OCI-LY7 (cell line): ENCODE measurements at regions not wholly inside any gene's neighbourhood (a gene's known extent, or its start where the extent isn't known, plus 50 kb on each side); places are given as distances from the start of the nearest gene placed in this dataset.

ENCODE experiments used
- BruUV-seq: library from RNA; stranded (reverse); fragments of 400-500 nt; replicated peaks from 2 replicates; lab custom pipeline; 2021; lab: Mats Ljungman, UMichigan
- CTCF ChIA-PET: fragments of 300-600 bp; sonication (Branson Sonifier 250); formaldehyde crosslinking; loops from one replicate; lab custom pipeline; 2022; ENCODE audit warnings: antibody characterized with exemption; ENCODE audit not compliant: unreplicated experiment; lab: Charles Lee
- POLR2A ChIA-PET: fragments of 300-600 bp; sonication (Branson Sonifier 250); formaldehyde crosslinking; loops from one replicate; lab custom pipeline; 2022; ENCODE audit warnings: antibody characterized with exemption; lab: Charles Lee
- DNase-seq: peaks from one replicate; pipeline ENCODE4 v3.0.0-alpha.2; 2015; ENCODE audit warnings: low spot score
- H2AFZ ChIP-seq: fragments of 200-600 bp; sonication (generic), shearing (Covaris generic); 2 replicates; pipeline ENCODE4 v1.6.1; 2014; ENCODE audit warnings: mild to moderate bottlenecking, antibody characterized with exemption, low read length, moderate library complexity
- H3K27ac ChIP-seq: fragments of 200-600 bp; sonication (generic); 2 replicates; pipeline ENCODE4 v1.5.1; 2014; ENCODE audit warnings: mixed run types, low read depth, mild to moderate bottlenecking, moderate library complexity, low read length, inconsistent platforms; ENCODE audit not compliant: poor library complexity, severe bottlenecking
- H3K36me3 ChIP-seq: fragments of 200-600 bp; sonication (generic); 2 replicates; pipeline ENCODE4 v1.6.1; 2014; ENCODE audit warnings: mild to moderate bottlenecking, antibody characterized with exemption, low read length, moderate library complexity, mixed read lengths; ENCODE audit not compliant: insufficient read depth
- H3K4me1 ChIP-seq: fragments of 200-600 bp; sonication (generic); 2 replicates; pipeline ENCODE4 v1.5.1; 2014; ENCODE audit warnings: mild to moderate bottlenecking, low read length; ENCODE audit not compliant: insufficient read depth, poor library complexity, severe bottlenecking
- H3K4me2 ChIP-seq: fragments of 200-600 bp; sonication (generic); 2 replicates; pipeline ENCODE4 v1.6.1; 2014; ENCODE audit warnings: mild to moderate bottlenecking, low read length
- H3K4me3 ChIP-seq: fragments of 200-600 bp; sonication (generic); 2 replicates; pipeline ENCODE4 v1.5.1; 2014; ENCODE audit warnings: mild to moderate bottlenecking, low read depth, low read length; ENCODE audit not compliant: poor library complexity, severe bottlenecking
- H3K79me2 ChIP-seq: fragments of 200-600 bp; sonication (generic); 2 replicates; pipeline ENCODE4 v1.6.1; 2016; ENCODE audit warnings: low read depth, mild to moderate bottlenecking, low read length, moderate library complexity, mixed read lengths; ENCODE audit not compliant: insufficient read depth
- H3K9me2 ChIP-seq: fragments of 200-600 bp; sonication (generic); 2 replicates; pipeline ENCODE4 v1.6.1; 2016; ENCODE audit warnings: mild to moderate bottlenecking, low read length, mixed read lengths; ENCODE audit not compliant: insufficient read depth
- H3K9me3 ChIP-seq: fragments of 200-600 bp; sonication (generic); 2 replicates; pipeline ENCODE4 v1.6.1; 2014; ENCODE audit warnings: mild to moderate bottlenecking, mixed run types, low read length, mixed read lengths
- H4K20me1 ChIP-seq: fragments of 200-600 bp; sonication (generic); 2 replicates; pipeline ENCODE4 v1.6.1; 2014; ENCODE audit warnings: mild to moderate bottlenecking, antibody characterized with exemption, low read length, moderate library complexity, mixed read lengths; ENCODE audit not compliant: insufficient read depth
- EZH2phosphoT487 ChIP-seq: fragments of 200-600 bp; sonication (generic); IDR thresholded peaks from 2 replicates; pipeline ENCODE4 v1.6.1; 2018; ENCODE audit warnings: low read depth, borderline replicate concordance, mild to moderate bottlenecking, mixed run types, antibody characterized with exemption, low read length, moderate library complexity, mixed read lengths
- intact Hi-C: fragments of 100-400 bp; cut with micrococcal nuclease; formaldehyde crosslinking; loops from one replicate; pipeline ENCODE4 v1.10.0; 2022; ENCODE audit not compliant: unreplicated experiment
- TF ChIP-seq, protein P1 (sequence below): fragments of 200-600 bp; sonication (generic); conservative IDR thresholded peaks from 2 replicates; pipeline ENCODE4 v1.5.1; 2014; ENCODE audit warnings: mild to moderate bottlenecking, antibody characterized with exemption, low read length, moderate library complexity, mixed read lengths

DNA sequence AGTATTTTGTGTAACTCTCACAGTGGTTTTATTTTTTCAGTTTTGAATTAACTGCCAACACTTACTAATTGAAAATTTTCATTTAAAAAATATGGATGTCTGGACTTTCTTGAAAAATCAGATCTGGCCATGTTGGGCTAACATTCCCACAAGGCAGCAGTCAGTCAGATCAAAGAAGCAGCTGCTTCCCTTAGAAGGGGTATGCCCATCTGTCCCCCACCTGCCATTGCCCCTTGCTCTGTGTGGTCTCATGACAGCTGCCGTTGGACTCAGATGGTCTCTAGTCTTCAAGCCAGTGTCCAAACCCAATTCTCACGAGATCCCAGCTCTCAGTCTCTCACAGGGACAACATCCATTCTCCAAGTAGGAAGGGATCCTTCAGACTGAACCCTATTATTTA is 212.1 kb upstream of the GHITM start:
- no TSS peak for BruUV-seq
- TF ChIP-seq, protein P1, sequence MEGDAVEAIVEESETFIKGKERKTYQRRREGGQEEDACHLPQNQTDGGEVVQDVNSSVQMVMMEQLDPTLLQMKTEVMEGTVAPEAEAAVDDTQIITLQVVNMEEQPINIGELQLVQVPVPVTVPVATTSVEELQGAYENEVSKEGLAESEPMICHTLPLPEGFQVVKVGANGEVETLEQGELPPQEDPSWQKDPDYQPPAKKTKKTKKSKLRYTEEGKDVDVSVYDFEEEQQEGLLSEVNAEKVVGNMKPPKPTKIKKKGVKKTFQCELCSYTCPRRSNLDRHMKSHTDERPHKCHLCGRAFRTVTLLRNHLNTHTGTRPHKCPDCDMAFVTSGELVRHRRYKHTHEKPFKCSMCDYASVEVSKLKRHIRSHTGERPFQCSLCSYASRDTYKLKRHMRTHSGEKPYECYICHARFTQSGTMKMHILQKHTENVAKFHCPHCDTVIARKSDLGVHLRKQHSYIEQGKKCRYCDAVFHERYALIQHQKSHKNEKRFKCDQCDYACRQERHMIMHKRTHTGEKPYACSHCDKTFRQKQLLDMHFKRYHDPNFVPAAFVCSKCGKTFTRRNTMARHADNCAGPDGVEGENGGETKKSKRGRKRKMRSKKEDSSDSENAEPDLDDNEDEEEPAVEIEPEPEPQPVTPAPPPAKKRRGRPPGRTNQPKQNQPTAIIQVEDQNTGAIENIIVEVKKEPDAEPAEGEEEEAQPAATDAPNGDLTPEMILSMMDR = no peak
- no peak for TF ChIP-seq EZH2phosphoT487
- no peak overlapping the region for H3K27ac ChIP-seq
- no peak overlapping the region for H3K4me2 ChIP-seq
- no peaks in the 10 kb centered on the region for H4K20me1 ChIP-seq
- H3K36me3 ChIP-seq = no peaks in the 10 kb centered on the region
- no peaks in the 10 kb centered on the region for H3K9me2 ChIP-seq
- H3K4me1 ChIP-seq = no peaks in the 10 kb centered on the region
- ChIA-PET POLR2A (interaction anchor here (1.2 kb wide), 1 partner anchor 9 kb away, joined by 3 read pairs; no protein-coding TSS in a partner anchor), CTCF (no interaction called here)
- H3K4me3 ChIP-seq = no peak overlapping the region
- H3K79me2 ChIP-seq = no peaks in the 10 kb centered on the region
- no peak for DNase-seq
- no peaks in the 10 kb centered on the region for H3K9me3 ChIP-seq
- no peak overlapping the region for H2AFZ ChIP-seq
- intact Hi-C loops = no loop called here

DNA sequence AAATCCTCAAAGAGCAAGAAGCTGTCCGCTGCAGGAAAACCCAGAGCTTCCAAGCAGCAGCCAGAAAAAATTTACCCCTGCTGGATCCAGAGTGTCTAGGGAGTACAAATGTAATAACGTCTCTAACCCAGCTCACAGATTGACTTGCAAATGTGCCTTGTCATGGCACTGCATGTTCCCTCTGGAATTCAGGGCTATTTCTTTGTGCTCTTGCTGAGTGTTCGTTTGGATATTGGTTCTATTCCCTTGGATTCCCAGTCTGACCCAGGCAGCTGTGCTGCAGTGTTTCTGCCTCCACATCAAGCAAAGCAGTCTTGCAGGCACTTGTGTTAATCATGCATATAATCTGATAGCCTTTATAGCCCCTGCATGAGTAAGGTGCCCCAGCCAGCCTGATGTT is 209.9 kb upstream of the GHITM start:
- CTCF ChIA-PET = no interaction called here
- Histone ChIP-seq H3K4me3 (no peak overlapping the region), H3K4me1 (no peaks in the 10 kb centered on the region), H3K9me2 (no peaks in the 10 kb centered on the region), H3K4me2 (no peak overlapping the region), H3K36me3 (no peaks in the 10 kb centered on the region), H3K79me2 (no peaks in the 10 kb centered on the region), H2AFZ (no peak overlapping the region), H4K20me1 (no peaks in the 10 kb centered on the region), H3K27ac (no peak overlapping the region), H3K9me3 (no peaks in the 10 kb centered on the region)
- intact Hi-C loops = no loop called here
- no peak for DNase-seq
- POLR2A ChIA-PET = interaction anchor here (0.7 kb wide), 1 partner anchor 1174 kb away, joined by 3 read pairs; no protein-coding TSS in a partner anchor
- no peak for TF ChIP-seq EZH2phosphoT487
- TF ChIP-seq, protein P1 = no peak
- no TSS peak for BruUV-seq

DNA sequence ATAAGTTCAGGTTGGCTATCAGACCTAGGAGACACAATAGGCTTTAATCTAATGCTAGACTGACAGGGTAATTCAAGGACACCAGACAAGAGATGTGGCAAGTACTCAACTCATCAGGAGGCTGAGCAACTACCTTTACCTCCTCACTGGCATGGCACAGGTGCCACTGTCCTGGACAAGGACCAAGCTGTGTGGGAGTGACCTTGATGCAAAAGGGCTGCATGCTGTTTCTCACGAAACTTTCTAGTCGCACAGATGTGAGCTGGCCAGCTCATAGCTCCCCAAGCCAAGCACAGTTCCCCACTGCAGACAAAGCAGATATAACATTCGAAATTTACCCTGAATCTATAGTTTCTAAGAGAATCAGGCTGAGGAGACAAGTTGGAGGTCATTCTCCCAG is 207.6 kb upstream of the GHITM start:
- Histone ChIP-seq H3K36me3 (no peaks in the 10 kb centered on the region), H3K27ac (no peak overlapping the region), H4K20me1 (no peaks in the 10 kb centered on the region), H3K4me2 (no peak overlapping the region), H3K79me2 (no peaks in the 10 kb centered on the region), H3K4me1 (no peaks in the 10 kb centered on the region), H3K9me2 (no peaks in the 10 kb centered on the region), H3K4me3 (no peak overlapping the region), H2AFZ (no peak overlapping the region), H3K9me3 (no peaks in the 10 kb centered on the region)
- ChIA-PET CTCF (no interaction called here), POLR2A (no interaction called here)
- no peak for TF ChIP-seq EZH2phosphoT487
- TF ChIP-seq, protein P1 = no peak
- no peak for DNase-seq
- intact Hi-C loops = no loop called here
- BruUV-seq = no TSS peak
